ENCODE measurements at regions not wholly inside any gene's neighbourhood (a gene's known extent, or its start where the extent isn't known, plus 50 kb on each side); places are given as distances from the start of the nearest gene placed in this dataset.

DNA sequence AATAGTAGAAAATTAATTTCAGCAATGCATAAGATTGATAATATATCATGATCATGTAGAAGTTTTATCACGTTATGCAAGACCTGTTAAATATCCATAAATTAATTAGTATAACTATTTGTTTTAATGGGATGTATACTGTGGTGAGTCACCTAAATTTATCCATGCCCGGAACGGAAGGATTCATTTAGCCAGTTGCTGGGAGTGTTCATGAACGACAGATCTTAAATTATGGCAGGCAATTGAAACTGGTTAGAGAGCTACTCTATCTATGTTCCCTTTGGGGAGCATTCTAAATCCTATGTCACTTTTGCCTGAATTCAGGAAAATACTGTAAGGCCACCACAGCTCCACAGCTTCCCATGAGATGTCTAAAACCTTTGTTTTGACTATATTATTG lies 1950.5 kb upstream of the AGA start:
- H3K4me3 ChIP-seq (replicated peaks; ENCODE audit: low read depth, low read length): no peak overlapping the region
- DNase-seq (ENCODE audit: extremely low read depth, low read depth): no peak
- TF ChIP-seq, protein P1, sequence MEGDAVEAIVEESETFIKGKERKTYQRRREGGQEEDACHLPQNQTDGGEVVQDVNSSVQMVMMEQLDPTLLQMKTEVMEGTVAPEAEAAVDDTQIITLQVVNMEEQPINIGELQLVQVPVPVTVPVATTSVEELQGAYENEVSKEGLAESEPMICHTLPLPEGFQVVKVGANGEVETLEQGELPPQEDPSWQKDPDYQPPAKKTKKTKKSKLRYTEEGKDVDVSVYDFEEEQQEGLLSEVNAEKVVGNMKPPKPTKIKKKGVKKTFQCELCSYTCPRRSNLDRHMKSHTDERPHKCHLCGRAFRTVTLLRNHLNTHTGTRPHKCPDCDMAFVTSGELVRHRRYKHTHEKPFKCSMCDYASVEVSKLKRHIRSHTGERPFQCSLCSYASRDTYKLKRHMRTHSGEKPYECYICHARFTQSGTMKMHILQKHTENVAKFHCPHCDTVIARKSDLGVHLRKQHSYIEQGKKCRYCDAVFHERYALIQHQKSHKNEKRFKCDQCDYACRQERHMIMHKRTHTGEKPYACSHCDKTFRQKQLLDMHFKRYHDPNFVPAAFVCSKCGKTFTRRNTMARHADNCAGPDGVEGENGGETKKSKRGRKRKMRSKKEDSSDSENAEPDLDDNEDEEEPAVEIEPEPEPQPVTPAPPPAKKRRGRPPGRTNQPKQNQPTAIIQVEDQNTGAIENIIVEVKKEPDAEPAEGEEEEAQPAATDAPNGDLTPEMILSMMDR (IDR thresholded peaks at IDR 0.05; ENCODE audit: low read depth, low read length, missing control alignments): no peak

DNA sequence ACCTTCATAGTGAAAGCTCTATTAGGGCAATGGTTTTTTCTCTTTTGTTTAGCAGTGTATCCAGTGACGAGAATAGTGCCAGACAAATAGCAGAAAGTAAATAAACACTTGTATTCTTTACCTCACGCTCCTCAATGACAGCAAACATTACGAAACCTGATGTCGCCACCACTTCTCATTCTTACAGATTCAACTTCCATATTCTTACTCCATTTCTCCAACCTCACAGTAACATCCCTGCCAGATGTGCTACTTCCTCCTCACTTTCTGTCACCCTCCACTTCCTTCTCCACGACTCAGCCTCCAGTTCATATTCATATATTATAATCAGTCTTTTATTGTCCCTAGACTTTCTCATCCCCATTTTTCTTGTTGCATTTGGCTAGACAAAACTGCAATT lies 1956.2 kb upstream of the AGA start:
- H3K4me3 ChIP-seq (replicated peaks; ENCODE audit: low read depth, low read length): no peak overlapping the region
- TF ChIP-seq, protein P1 (IDR thresholded peaks at IDR 0.05; ENCODE audit: low read depth, low read length, missing control alignments): no peak
- no peak for DNase-seq (ENCODE audit: extremely low read depth, low read depth)

- TF ChIP-seq, protein P1 (IDR thresholded peaks at IDR 0.05; ENCODE audit: low read depth, low read length, missing control alignments): no peak
- H3K4me3 ChIP-seq (replicated peaks; ENCODE audit: low read depth, low read length): no peak overlapping the region
- DNase-seq (ENCODE audit: extremely low read depth, low read depth): no peak
Observed at GRCh38 chr4:179399054-179399782, 1957.0 kb upstream of the AGA start.

DNA sequence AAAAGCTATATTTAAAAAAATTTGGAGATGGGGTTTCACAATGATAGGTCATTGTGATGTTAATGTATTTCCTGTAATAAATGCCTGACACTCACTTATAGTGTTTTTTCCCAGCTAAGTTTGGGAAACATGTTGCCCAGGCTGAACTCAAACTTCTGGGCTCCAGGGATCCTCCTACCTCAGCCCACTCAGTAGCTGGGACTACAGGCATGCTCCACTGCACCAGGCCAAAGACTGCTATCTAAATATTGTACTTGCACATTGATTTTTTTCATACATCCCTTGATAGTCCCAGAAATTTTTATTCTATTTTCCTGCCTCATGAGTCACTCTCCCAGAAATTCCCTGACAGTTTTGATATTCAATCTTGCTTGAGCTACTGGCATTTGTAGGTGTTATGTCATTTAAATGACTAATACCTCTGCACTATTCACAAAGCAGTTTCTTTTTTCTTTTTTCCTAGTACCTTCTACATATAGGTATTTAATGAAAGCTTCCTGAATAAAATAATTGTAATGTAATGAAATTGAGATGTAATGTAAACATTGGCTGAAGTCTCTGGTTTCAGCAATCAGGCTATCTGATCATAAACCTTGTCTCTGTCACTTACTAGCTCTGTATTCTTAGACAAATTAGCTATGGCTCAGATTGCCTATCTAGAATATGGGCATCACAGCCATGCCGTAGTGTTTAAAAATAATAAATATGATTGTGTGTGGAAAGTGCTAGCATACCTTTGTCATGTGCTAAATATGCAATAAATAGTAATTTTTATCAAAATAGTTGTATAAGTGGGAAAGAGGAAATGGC lies 1973.0 kb upstream of the AGA start:
- TF ChIP-seq, protein P1 (IDR thresholded peaks at IDR 0.05; ENCODE audit: low read depth, low read length, missing control alignments): no peak
- no peak overlapping the region for H3K4me3 ChIP-seq (replicated peaks; ENCODE audit: low read depth, low read length)
- no peak for DNase-seq (ENCODE audit: extremely low read depth, low read depth)

- H3K4me3 ChIP-seq (replicated peaks; ENCODE audit: low read depth, low read length): no peak overlapping the region
- DNase-seq (ENCODE audit: extremely low read depth, low read depth): no peak
- TF ChIP-seq, protein P1 (IDR thresholded peaks at IDR 0.05; ENCODE audit: low read depth, low read length, missing control alignments): no peak
Observed at GRCh38 chr4:179415847-179416223, 1973.6 kb upstream of the AGA start.

- TF ChIP-seq, protein P1 (IDR thresholded peaks at IDR 0.05; ENCODE audit: low read depth, low read length, missing control alignments): no peak
- H3K4me3 ChIP-seq (replicated peaks; ENCODE audit: low read depth, low read length): no peak overlapping the region
- DNase-seq (ENCODE audit: extremely low read depth, low read depth): no peak
Observed at GRCh38 chr4:179417357-179417756, 1975.1 kb upstream of the AGA start.

All from HFF-Myc (cell line).